ELR (cell line): ENCODE measurements at regions not wholly inside any gene's neighbourhood (a gene's known extent, or its start where the extent isn't known, plus 50 kb on each side); places are given as distances from the start of the nearest gene placed in this dataset.
"Not testable (repeated sequence)": the region's sequence is repeated elsewhere in the genome, so short reads cannot be mapped to it uniquely, and the experiment has no call there.

ENCODE experiments used
- DNase-seq: peaks from one replicate; pipeline ENCODE4 v3.0.0-alpha.2; 2015; ENCODE audit warnings: low read depth

GRCh38 chr3:110397115-110397514 is 674.5 kb upstream of the NECTIN3 start:
- DNase-seq, result no peak

GRCh38 chr3:110400315-110400714 is 671.3 kb upstream of the NECTIN3 start:
- no peak for DNase-seq

GRCh38 chr3:110405830-110406585 is 665.6 kb upstream of the NECTIN3 start:
- DNase-seq, result no peak

GRCh38 chr3:110413266-110413665 is 658.4 kb upstream of the NECTIN3 start:
- DNase-seq, result peak; percentile 47

- DNase-seq, result peak; percentile 92
These were observed 657.5 kb upstream of the NECTIN3 start for GRCh38 chr3:110413807-110414748.

GRCh38 chr3:110414855-110415254 is 656.8 kb upstream of the NECTIN3 start:
- DNase-seq, result peak; percentile 94

GRCh38 chr3:110419096-110419495 is 652.5 kb upstream of the NECTIN3 start:
- peak; percentile 39 for DNase-seq

GRCh38 chr3:110419601-110420000 is 652.0 kb upstream of the NECTIN3 start:
- peak; percentile 27 for DNase-seq

- DNase-seq, result peak; percentile 91
These were observed 651.4 kb upstream of the NECTIN3 start for GRCh38 chr3:110420158-110420641.

- DNase-seq, result no peak
These were observed 648.3 kb upstream of the NECTIN3 start for GRCh38 chr3:110423276-110423675.

GRCh38 chr3:110430146-110430545 is 641.5 kb upstream of the NECTIN3 start:
- DNase-seq, result no peak

- no peak for DNase-seq
These were observed 635.4 kb upstream of the NECTIN3 start for GRCh38 chr3:110436209-110436608.

- not testable (repeated sequence) for DNase-seq
These were observed 631.5 kb upstream of the NECTIN3 start for GRCh38 chr3:110440066-110440653.

- DNase-seq, result no peak
These were observed 617.5 kb upstream of the NECTIN3 start for GRCh38 chr3:110454066-110454465.

GRCh38 chr3:110456001-110456400 is 615.6 kb upstream of the NECTIN3 start:
- no peak for DNase-seq

GRCh38 chr3:110456438-110457138 is 615.0 kb upstream of the NECTIN3 start:
- DNase-seq, result no peak

GRCh38 chr3:110457508-110457907 is 614.1 kb upstream of the NECTIN3 start:
- DNase-seq, result no peak

- DNase-seq, result no peak
These were observed 612.6 kb upstream of the NECTIN3 start for GRCh38 chr3:110459021-110459420.

- no peak for DNase-seq
These were observed 601.3 kb upstream of the NECTIN3 start for GRCh38 chr3:110470310-110470709.

GRCh38 chr3:110473405-110473804 is 598.2 kb upstream of the NECTIN3 start:
- DNase-seq, result no peak

- DNase-seq, result no peak
These were observed 597.2 kb upstream of the NECTIN3 start for GRCh38 chr3:110474397-110474796.
